ENCODE measurements at regions not wholly inside any gene's neighbourhood (a gene's known extent, or its start where the extent isn't known, plus 50 kb on each side); places are given as distances from the start of the nearest gene placed in this dataset.
A peak's percentile ranks its signal among the peaks of the same experiment; 100 is the strongest.

DNA sequence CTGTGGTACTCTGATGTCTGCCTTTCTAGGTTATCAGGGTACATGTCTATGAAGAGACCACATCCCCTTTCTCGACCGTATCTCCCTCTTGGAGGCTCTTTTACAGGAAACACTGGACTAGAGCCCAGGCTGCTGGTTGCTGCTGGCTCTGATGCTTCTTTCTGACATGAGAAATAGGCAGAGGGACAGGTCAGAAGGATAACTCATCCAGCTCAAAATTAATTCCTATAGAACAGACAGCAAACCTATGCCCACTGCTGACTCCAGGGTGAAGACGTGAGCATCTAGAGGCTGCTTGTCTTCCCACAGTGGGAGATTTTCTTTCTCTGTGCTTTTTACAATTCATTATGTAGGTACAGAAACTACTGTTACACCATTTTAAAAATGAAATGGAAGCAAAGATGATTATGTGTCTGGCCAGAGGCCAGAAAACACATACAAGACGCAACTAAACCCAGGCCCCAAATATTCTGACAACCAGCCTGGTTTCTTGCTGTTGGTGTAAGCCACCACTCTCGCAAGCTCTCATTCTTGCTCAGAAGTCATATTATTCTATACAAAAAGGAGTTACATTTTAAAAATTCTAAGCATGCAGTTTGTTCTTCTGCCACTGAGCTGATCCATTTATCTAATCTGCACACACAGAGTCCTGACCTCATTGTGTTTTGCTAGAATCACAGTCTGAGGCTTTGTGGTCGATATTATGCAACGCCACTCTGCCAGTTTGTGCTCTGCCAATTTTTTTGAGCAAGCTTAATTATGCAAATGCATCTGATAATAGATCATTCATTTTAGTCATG is 424.3 kb downstream of the KIF20B start:
- TF ChIP-seq, protein P1, sequence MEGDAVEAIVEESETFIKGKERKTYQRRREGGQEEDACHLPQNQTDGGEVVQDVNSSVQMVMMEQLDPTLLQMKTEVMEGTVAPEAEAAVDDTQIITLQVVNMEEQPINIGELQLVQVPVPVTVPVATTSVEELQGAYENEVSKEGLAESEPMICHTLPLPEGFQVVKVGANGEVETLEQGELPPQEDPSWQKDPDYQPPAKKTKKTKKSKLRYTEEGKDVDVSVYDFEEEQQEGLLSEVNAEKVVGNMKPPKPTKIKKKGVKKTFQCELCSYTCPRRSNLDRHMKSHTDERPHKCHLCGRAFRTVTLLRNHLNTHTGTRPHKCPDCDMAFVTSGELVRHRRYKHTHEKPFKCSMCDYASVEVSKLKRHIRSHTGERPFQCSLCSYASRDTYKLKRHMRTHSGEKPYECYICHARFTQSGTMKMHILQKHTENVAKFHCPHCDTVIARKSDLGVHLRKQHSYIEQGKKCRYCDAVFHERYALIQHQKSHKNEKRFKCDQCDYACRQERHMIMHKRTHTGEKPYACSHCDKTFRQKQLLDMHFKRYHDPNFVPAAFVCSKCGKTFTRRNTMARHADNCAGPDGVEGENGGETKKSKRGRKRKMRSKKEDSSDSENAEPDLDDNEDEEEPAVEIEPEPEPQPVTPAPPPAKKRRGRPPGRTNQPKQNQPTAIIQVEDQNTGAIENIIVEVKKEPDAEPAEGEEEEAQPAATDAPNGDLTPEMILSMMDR (IDR thresholded peaks at IDR 0.05; ENCODE audit: extremely low read depth, insufficient read depth, missing control alignments), result no peak
- in situ Hi-C loops (cut with MboI; ENCODE audit: low pct_unique_long_range_greater_than_20kb, low sequenced_read_pairs, unreplicated experiment), result loop anchor here (25.0 kb wide), 1 partner anchor 163 kb away; no protein-coding TSS in a partner anchor
- no peak for DNase-seq (ENCODE audit: low spot score)

DNA sequence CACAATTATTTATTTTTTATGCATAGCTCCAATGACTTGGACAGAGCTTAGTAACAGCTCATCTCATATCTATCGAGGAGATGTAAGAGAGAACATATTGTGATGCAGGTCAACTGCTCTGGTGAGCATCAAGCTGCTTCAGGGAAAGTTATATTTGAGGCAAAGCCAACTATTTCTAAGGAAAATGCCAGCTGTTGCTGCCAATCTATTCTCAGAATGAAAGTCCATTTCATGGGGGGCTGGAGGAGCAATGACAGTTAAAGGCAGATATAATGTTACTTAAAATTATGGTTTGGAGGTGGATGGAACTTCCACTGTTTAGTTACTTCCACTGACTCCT is 424.8 kb downstream of the KIF20B start:
- no peak for DNase-seq (ENCODE audit: low spot score)
- in situ Hi-C loops (cut with MboI; ENCODE audit: low pct_unique_long_range_greater_than_20kb, low sequenced_read_pairs, unreplicated experiment), result loop anchor here (25.0 kb wide), 1 partner anchor 164 kb away; no protein-coding TSS in a partner anchor

DNA sequence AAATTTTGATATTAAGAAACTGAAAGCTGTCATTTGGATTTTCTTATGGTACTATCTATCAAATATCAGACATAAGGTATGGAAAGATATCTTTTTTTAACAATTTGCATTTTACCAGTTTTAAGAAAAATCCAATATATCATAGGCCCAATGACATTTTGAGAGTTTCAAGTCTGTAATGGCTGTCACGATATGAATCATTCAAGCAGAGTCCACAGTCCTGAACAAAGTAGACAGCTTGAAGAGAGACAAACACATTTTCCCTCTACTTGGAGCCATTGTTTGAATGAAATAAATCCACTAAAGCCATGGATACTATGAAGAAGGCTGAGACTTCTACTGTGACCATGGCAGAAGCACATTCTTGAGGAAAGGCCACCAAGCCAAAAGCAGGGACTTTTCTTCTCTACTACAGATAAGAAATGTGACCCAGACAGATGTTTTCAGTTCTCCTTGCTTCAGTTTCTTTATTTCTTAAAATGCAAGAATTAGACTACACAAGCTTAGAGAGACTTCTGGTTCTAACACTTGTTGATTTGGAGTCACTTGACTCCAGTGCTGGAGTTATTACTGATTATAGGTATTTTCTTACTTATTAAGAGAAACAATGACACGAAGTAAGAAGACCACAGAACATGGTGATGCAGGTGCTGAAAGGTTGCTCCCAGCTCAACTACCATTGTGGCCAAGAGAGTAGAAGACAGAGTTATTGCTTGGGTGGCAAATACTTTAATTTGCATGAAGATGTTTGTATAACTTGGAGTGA is 429.1 kb downstream of the KIF20B start:
- no peak for DNase-seq (ENCODE audit: low spot score)
- in situ Hi-C loops (cut with MboI; ENCODE audit: low pct_unique_long_range_greater_than_20kb, low sequenced_read_pairs, unreplicated experiment), result loop anchor here (10.0 to 25.0 kb wide), 2 partner anchors 168 to 336 kb away; no protein-coding TSS in a partner anchor
- TF ChIP-seq, protein P1 (IDR thresholded peaks at IDR 0.05; ENCODE audit: extremely low read depth, insufficient read depth, missing control alignments), result no peak

More for the DNA sequence above, 424.8 kb downstream of the KIF20B start:
- TF ChIP-seq, protein P1 (IDR thresholded peaks at IDR 0.05; ENCODE audit: extremely low read depth, insufficient read depth, missing control alignments), result no peak

DNA sequence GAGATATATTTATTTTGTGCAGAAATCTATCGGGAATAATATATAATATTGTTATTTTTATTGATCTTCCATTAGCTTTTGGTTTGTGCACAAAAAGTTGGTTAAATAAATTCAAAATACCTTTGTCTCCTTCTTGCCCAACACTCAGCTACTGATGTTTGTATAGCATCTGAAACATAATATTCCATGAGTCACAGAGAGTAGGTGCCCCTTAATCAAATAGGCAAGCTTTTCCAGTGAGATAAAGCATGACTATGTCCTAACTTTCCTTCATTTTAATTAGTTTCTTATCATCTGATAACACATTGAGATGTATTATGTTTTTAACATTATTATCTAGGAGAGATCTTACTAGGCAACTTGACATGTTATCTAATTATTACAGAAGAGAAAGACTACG is 432.2 kb downstream of the KIF20B start:
- DNase-seq (ENCODE audit: low spot score), result no peak
- in situ Hi-C loops (cut with MboI; ENCODE audit: low pct_unique_long_range_greater_than_20kb, low sequenced_read_pairs, unreplicated experiment), result loop anchor here (10.0 to 25.0 kb wide), 2 partner anchors 171 to 339 kb away; no protein-coding TSS in a partner anchor

DNA sequence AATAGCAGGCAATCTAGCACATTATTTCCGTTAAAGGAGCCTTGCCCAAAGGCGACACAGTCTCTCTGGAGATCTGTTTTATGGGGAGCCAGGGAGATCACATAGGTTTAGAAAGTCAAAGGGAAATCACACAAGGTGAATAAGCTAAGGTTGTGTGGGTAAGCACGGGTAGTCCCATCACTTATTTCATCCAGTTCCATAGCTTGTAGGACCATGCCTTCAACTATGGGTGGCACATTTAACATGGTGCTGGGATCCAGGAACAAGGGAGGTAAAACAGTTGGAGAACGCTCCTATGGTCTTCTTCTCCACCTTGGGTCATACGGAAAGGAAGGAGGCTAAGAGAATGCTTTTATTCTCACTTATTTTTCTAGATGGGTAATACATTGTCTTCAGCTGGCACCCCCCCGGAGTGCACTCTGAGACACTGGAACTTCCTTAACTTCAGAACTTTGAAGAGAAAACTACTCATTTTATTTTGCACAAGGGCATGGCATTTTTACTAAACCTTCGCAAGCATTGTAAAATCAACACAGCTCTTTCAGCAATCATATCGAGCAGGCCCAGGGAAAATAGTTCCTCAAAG is 435.4 kb downstream of the KIF20B start:
- in situ Hi-C loops (cut with MboI; ENCODE audit: low pct_unique_long_range_greater_than_20kb, low sequenced_read_pairs, unreplicated experiment), result loop anchor here (10.0 to 25.0 kb wide), 2 partner anchors 175 to 342 kb away; no protein-coding TSS in a partner anchor
- no peak for DNase-seq (ENCODE audit: low spot score)
- TF ChIP-seq, protein P1 (IDR thresholded peaks at IDR 0.05; ENCODE audit: extremely low read depth, insufficient read depth, missing control alignments), result no peak

More for the DNA sequence above, 432.2 kb downstream of the KIF20B start:
- TF ChIP-seq, protein P1 (IDR thresholded peaks at IDR 0.05; ENCODE audit: extremely low read depth, insufficient read depth, missing control alignments), result no peak

DNA sequence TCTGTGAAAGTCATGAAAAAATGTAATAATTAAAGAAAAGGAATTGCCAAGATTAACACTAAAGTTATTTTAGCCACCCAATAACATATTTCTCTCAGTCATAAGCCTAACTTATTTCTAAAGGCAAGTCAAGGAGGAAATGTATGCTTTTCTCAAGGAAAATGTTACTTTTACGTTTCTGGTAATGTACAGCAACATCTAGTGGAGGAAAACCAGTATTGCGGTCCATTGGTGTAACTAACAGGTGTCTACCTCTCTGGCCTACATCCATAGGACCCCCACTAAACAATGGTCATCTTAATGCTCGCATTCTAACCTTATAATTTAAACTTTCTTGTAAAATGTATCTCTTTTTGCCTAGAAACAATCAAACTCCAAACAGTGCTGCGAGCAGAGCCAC is 437.5 kb downstream of the KIF20B start:
- TF ChIP-seq, protein P1 (IDR thresholded peaks at IDR 0.05; ENCODE audit: extremely low read depth, insufficient read depth, missing control alignments), result peak; percentile 49
- no peak for DNase-seq (ENCODE audit: low spot score)
- in situ Hi-C loops (cut with MboI; ENCODE audit: low pct_unique_long_range_greater_than_20kb, low sequenced_read_pairs, unreplicated experiment), result loop anchor here (10.0 to 25.0 kb wide), 2 partner anchors 177 to 344 kb away; no protein-coding TSS in a partner anchor
